Suppressor macrophage treated with lipopolysaccharide for 4 hours (primary cell): ENCODE measurements at regions not wholly inside any gene's neighbourhood (a gene's known extent, or its start where the extent isn't known, plus 50 kb on each side); places are given as distances from the start of the nearest gene placed in this dataset.
A peak's percentile ranks its signal among the peaks of the same experiment; 100 is the strongest.

Experiments
- DNase-seq: peaks from one replicate; pipeline ENCODE4 v3.0.0-alpha.2; 2020

DNA sequence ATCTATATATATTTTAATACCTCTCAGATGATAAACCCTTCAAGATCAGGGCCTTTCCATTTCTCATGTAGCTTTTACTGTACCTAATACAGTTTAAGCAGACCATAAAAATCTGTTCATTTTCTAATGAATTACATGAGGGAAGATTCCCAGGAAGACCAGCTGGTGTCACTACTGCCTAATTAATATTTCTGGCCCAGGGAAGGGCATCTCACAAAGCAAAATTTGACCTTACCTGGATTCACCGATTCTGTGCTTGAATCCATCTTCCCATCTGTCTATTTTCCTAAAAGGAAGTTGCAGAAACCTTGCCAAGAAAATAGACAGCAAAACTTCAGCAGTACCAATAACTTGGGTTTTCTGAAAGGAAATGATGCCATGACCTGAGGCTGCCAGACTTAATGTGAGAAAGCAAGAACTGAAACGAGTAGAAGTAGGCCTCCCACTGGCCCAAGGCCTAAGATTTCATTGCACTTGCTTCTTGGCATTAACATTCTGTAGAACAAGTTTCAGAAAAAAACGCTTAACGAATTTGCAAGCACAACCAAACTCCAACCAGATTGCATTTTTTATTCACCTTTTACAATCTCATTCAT lies 83.0 kb upstream of the GLIS3 start:
- DNase-seq, result peak; percentile 37

DNA sequence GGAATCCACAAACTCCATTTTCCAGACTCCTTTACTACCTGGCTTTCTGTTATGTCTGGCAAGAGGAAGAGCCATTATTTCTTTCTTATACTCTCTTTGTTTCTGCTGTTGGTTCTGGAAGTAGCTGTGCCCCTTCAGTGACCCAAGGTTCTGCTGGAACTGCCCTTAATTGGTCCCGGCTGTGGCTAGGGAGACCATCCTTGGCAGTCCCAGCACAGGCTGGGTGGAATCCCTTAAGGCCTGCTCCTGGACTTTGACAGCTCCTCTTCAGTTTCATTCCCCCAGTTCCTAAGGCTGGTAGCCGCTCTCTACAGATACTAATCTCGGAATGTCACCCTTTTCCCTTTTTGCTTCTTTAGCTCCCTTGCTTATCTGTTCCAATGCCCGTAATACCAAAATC lies 81.9 kb upstream of the GLIS3 start:
- no peak for DNase-seq

DNA sequence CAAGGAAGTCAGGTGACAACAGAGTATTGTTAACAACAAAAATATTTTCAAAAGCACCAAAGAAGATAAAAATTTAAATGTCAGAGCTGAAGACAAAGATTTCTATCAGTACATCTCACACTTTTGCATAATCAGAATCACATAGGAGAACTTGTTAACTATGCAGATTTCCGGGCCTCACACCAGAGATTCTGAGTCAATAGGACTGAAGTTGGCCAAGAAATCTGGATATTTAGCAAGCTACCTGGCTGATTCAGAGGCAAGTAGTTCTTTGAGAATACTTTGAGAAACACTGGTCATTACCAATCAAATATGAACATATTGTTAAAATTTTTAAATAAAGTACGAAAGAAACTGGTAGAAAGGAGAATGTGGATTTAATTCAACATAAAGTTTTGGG lies 80.5 kb upstream of the GLIS3 start:
- no peak for DNase-seq

- DNase-seq, result peak; percentile 13
Observed at GRCh38 chr9:4375424-4376200, 75.7 kb upstream of the GLIS3 start.

GRCh38 chr9:4371108-4371507 lies 71.2 kb upstream of the GLIS3 start:
- peak; percentile 45 for DNase-seq

DNA sequence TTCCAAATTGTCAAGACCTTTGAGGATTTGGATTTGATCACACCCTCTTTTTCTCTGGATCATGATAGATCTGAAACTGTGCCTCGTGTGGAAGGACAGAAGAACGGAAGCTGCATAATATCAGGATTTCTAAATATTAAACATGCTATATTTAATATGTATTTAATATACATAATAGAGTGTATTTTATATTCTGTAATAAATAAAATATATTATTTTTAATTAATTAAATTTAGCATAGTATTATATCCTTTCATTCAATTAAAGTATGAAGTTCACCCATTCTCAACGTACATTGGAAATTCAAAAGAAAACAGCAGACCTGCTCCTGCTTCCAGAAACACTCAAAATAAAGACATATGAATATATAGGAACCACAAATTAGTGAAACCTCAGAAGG lies 70.6 kb upstream of the GLIS3 start:
- no peak for DNase-seq

DNA sequence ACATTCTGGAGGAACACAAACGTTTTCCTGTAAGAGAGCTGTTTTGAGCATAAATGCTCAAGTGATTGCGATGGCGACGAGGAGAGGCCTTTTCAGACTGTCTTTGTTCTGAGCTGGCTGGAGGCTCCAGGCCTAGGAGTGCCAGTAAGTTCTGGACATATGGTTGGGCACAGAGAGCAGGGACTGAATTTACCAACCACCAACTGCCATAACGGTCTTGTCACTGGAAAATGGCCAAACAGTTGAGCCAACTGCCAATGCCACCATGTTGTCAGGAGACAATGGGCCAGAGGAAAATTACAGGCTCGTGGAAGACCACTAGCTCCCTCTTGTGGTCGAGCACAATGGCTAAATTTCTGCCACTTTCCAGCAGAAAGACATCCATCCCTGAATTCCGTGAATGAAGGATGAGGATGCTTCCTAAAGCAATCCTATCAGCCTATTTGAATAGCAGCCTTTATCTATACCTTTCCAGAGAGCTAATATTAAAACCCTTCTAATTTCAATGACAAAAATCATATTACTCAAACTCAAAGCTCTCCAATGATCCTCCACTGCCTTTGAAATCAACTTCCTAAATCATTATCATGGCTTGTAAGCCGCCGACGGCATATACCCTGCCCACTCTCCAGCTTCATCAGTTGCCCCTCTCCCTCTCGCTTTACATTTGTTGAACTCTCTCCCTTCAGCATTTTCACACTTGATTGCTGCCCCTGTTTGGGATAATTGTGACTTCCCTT lies 66.9 kb upstream of the GLIS3 start:
- peak; percentile 58 for DNase-seq

GRCh38 chr9:4365055-4365454 lies 65.2 kb upstream of the GLIS3 start:
- peak; percentile 2 for DNase-seq

- DNase-seq, result no peak
Observed at GRCh38 chr9:4362281-4362680, 62.4 kb upstream of the GLIS3 start.

DNA sequence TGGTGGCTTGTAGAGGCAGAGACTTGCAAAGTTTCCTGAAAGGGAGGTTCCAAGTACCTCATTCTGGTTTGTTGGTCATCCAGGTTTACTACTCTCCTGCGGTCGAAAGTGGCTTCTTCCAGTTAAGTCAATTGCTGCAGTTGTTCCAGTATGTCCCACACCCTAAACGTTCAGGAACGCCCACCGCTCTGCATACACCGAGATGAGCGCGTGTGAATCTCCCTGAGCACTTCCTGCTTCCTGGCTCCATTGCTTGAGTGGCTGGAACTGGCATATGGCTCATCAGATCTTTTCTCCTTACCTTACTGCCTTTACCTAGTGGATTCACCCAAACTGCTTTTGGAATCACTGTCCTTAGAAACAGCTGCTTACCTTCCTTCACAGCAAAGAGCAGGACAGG lies 59.1 kb upstream of the GLIS3 start:
- DNase-seq, result no peak

- DNase-seq, result no peak
Observed at GRCh38 chr9:4357929-4358328, 58.1 kb upstream of the GLIS3 start.

DNA sequence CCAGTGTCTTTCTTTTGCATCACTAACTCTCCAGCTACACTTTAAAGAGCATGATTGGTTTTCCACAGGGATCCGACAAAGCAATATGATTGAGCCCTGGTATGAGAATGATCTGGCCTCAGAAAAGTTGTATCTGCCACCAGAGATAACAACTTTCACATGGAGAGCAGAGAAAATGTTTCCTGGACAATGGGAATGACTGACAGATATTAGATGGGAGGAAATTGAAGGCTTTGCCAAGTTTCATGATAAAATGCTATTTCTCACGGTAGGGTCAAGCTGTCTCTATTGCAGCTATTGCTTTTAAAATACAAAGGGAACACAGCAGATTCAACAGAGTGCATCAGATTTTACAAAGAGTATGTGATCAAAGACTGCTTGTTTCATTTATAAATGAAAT lies 56.4 kb upstream of the GLIS3 start:
- no peak for DNase-seq

DNA sequence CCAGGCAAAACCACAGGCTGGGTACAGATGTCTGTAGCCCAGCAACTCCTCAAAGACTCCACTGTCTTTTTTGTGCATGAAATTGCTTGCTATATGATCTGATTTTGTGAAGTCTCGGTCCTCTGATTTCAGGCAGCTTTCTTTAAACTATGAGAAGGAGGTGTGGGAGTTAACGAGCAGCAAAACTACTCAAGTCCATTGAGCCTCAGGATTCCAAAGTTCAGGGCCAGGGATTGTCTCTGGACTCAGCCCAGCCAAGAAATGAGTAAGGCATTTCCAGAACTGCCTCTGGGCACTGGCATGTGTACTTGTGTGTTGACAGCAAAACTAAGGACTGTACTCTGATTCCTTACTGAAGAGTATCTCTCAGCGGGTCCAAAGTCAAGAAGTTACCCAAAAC lies 53.4 kb upstream of the GLIS3 start:
- DNase-seq, result no peak

- no peak for DNase-seq
Observed at GRCh38 chr9:4349816-4350418, 50.0 kb upstream of the GLIS3 start.
